HG03108 (cell line): ENCODE measurements at regions not wholly inside any gene's neighbourhood (a gene's known extent, or its start where the extent isn't known, plus 50 kb on each side); places are given as distances from the start of the nearest gene placed in this dataset.
"Not testable (repeated sequence)": the region's sequence is repeated elsewhere in the genome, so short reads cannot be mapped to it uniquely, and the experiment has no call there.

ENCODE experiments used
- ATAC-seq: cut with Tn5 transposase; IDR thresholded peaks from one replicate; pipeline ENCODE4 v1.9.1; 2021; ENCODE audit warnings: moderate library complexity; ENCODE audit not compliant: unreplicated experiment

DNA sequence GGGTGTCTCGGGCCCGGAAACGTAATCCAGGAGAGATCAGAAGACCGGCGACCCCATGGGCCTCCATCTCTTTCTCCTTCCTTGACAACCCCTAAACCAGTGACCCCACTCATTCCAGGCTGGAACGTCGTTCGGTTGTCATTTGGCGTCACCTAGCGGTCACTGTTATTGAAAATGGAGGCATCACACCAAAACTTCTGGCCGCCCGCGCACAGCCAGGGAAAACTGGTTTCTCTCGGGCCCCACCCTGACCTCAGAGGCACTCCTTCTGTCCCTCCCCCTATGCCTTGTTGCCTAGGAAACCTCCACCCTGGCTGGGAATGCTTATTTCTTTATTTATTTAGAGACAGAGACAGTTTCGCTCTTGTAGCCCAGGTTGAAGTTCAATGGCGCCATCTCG lies 2327.3 kb upstream of the TPTE start:
- ATAC-seq: peak; percentile 44

DNA sequence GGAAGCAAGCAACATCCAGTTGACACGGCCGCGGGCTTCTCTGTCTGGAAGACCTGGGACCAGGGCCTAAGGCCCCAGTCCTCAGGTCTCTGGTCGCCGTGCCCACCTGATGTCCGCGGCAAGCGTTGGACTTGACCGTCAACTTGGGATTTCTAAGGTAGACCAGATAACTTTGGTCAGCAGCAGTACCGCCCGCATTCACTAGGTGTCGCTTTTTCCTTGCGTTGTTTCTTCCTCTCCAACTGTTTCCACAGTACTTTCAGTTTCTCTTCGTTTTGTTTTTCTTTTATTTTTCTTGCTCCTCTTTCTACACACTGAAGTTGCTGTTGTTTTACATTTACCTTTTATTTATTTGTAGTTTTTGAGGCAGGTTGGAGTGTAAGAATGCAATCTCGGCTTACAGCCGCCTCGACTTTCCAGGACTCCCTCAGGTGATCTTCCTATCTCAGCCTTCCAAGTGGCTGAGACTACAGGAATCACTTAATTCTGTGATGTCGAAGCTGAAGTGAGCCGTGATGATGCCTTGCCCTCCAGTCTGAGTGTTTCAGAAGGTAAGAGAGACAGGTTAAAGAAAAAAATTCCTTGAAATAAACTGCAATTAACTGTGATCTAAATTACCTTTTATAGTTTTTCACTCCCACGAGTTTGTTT lies 2323.9 kb upstream of the TPTE start:
- ATAC-seq: not testable (repeated sequence)

DNA sequence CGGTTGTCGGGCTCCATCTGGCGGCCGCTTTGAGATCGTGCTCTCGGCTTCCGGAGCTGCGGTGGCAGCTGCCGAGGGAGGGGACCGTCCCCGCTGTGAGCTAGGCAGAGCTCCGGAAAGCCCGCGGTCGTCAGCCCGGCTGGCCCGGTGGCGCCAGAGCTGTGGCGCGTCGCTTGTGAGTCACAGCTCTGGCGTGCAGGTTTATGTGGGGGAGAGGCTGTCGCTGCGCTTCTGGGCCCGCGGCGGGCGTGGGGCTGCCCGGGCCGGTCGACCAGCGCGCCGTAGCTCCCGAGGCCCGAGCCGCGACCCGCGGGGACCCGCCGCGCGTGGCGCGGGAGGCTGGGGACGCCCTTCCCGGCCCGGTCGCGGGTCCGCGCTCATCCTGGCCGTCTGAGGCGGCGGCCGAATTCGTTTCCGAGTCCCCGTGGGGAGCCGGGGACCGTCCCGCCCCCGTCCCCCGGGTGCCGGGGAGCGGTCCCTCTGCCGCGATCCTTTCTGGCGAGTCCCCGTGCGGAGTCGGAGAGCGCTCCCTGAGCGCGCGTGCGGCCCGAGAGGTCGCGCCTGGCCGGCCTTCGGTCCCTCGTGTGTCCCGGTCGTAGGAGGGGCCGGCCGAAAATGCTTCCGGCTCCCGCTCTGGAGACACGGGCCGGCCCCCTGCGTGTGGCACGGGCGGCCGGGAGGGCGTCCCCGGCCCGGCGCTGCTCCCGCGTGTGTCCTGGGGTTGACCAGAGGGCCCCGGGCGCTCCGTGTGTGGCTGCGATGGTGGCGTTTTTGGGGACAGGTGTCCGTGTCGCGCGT lies 2316.1 kb upstream of the TPTE start:
- ATAC-seq: not testable (repeated sequence)

DNA sequence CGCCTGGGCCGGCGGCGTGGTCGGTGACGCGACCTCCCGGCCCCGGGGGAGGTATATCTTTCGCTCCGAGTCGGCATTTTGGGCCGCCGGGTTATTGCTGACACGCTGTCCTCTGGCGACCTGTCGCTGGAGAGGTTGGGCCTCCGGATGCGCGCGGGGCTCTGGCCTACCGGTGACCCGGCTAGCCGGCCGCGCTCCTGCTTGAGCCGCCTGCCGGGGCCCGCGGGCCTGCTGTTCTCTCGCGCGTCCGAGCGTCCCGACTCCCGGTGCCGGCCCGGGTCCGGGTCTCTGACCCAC lies 2315.5 kb upstream of the TPTE start:
- not testable (repeated sequence) for ATAC-seq

DNA sequence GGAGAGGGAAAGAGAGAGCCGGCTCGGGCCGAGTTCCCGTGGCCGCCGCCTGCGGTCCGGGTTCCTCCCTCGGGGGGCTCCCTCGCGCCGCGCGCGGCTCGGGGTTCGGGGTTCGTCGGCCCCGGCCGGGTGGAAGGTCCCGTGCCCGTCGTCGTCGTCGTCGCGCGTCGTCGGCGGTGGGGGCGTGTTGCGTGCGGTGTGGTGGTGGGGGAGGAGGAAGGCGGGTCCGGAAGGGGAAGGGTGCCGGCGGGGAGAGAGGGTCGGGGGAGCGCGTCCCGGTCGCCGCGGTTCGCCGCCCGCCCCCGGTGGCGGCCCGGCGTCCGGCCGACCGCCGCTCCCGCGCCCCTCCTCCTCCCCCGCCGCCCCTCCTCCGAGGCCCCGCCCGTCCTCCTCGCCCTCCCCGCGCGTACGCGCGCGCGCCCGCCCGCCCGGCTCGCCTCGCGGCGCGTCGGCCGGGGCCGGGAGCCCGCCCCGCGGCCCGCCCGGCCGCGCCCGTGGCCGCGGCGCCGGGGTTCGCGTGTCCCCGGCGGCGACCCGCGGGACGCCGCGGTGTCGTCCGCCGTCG lies 2308.3 kb upstream of the TPTE start:
- ATAC-seq: not testable (repeated sequence)

DNA sequence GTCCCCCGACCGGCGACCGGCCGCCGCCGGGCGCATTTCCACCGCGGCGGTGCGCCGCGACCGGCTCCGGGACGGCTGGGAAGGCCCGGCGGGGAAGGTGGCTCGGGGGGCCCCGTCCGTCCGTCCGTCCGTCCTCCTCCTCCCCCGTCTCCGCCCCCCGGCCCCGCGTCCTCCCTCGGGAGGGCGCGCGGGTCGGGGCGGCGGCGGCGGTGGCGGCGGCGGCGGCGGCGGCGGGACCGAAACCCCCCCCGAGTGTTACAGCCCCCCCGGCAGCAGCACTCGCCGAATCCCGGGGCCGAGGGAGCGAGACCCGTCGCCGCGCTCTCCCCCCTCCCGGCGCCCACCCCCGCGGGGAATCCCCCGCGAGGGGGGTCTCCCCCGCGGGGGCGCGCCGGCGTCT lies 2306.8 kb upstream of the TPTE start:
- not testable (repeated sequence) for ATAC-seq

DNA sequence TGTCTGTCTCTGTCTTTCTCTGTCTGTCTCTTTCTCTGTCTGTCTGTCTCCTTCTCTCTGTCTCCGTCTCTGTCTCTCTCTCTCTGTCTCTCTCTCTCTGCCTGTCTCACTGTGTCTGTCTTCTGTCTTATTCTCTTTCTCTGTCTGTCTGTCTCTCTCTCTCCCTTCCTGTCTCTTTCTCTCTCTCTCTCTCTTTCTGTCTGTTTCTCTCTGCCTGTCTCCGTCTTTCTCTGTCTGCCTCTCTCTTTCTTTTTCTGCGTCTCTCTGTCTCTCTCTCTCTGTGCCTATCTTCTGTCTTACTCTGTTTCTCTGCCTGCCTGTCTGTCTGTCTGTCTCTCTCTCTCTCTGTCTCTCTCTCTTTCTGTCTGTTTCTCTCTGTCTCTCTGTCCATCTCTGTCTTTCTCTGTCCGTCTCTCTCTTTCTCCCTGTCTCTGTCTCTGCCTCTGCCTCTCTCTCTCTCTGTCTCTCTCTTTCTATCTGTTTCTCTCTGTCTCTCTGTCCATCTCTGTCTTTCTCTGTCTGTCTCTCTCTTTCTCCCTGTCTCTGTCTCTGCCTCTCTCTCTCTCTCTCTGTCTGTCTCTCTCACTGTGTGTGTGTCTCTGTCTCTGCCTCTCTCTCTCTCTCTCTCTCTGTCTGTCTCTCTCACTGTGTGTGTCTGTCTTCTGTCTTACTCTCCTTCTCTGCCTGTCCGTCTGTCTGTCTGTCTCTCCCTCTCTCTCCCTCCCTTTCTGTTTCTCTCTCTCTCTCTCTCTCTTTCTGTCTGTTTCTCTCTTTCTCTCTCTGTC lies 2291.8 kb upstream of the TPTE start:
- peak; percentile 12 for ATAC-seq

DNA sequence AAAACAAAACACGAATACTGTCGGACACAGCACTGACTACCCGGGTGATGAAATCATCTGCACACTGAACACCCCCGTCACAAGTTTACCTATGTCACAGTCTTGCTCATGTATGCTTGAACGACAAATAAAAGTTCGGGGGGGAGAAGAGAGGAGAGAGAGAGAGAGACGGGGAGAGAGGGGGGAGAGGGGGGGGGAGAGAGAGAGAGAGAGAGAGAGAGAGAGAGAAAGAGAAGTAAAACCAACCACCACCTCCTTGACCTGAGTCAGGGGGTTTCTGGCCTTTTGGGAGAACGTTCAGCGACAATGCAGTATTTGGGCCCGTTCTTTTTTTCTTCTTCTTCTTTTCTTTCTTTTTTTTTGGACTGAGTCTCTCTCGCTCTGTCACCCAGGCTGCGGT lies 2290.1 kb upstream of the TPTE start:
- not testable (repeated sequence) for ATAC-seq

DNA sequence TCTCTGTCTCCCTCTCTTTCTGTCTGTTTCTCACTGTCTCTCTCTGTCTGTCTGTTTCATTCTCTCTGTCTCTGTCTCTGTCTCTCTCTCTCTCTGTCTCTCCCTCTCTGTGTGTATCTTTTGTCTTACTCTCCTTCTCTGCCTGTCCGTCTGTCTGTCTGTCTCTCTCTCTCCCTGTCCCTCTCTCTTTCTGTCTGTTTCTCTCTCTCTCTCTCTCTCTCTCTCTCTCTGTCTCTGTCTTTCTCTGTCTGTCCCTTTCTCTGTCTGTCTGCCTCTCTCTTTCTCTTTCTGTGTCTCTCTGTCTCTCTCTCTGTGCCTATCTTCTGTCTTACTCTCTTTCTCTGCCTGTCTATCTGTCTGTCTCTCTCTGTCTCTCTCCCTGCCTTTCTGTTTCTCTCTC lies 2288.4 kb upstream of the TPTE start:
- ATAC-seq: not testable (repeated sequence)

DNA sequence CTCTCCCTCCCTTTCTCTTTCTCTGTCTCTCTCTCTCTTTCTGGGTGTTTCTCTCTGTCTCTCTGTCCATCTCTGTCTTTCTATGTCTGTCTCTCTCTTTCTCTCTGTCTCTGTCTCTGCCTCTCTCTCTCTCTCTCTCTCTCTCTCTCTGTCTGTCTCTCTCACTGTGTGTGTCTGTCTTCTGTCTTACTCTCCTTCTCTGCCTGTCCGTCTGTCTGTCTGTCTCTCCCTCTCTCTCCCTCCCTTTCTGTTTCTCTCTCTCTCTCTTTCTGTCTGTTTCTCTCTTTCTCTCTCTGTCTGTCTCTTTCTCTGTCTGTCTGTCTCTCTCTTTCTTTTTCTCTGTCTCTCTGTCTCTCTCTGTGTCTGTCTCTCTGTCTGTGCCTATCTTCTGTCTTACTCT lies 2287.3 kb upstream of the TPTE start:
- not testable (repeated sequence) for ATAC-seq

DNA sequence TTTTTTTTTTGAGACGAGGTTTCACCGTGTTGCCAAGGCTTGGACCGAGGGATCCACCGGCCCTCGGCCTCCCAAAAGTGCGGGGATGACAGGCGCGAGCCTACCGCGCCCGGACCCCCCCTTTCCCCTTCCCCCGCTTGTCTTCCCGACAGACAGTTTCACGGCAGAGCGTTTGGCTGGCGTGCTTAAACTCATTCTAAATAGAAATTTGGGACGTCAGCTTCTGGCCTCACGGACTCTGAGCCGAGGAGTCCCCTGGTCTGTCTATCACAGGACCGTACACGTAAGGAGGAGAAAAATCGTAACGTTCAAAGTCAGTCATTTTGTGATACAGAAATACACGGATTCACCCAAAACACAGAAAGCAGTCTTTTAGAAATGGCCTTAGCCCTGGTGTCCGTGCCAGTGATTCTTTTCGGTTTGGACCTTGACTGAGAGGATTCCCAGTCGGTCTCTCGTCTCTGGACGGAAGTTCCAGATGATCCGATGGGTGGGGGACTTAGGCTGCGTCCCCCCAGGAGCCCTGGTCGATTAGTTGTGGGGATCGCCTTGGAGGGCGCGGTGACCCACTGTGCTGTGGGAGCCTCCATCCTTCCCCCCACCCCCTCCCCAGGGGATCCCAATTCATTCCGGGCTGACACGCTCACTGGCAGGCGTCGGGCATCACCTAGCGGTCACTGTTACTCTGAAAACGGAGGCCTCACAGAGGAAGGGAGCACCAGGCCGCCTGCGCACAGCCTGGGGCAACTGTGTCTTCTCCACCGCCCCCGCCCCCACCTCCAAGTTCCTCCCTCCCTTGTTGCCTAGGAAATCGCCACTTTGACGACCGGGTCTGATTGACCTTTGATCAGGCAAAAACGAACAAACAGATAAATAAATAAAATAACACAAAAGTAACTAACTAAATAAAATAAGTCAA lies 2276.4 kb upstream of the TPTE start:
- ATAC-seq: peak; percentile 36

DNA sequence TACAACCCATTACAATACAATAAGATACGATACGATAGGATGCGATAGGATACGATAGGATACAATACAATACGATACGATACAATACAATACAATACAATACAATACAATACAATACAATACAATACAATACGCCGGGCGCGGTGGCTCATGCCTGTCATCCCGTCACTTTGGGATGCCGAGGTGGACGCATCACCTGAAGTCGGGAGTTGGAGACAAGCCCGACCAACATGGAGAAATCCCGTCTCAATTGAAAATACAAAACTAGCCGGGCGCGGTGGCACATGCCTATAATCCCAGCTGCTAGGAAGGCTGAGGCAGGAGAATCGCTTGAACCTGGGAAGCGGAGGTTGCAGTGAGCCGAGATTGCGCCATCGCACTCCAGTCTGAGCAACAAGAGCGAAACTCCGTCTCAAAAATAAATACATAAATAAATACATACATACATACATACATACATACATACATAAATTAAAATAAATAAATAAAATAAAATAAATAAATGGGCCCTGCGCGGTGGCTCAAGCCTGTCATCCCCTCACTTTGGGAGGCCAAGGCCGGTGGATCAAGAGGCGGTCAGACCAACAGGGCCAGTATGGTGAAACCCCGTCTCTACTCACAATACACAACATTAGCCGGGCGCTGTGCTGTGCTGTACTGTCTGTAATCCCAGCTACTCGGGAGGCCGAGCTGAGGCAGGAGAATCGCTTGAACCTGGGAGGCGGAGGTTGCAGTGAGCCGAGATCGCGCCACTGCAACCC lies 2275.6 kb upstream of the TPTE start:
- peak; percentile 72 for ATAC-seq

DNA sequence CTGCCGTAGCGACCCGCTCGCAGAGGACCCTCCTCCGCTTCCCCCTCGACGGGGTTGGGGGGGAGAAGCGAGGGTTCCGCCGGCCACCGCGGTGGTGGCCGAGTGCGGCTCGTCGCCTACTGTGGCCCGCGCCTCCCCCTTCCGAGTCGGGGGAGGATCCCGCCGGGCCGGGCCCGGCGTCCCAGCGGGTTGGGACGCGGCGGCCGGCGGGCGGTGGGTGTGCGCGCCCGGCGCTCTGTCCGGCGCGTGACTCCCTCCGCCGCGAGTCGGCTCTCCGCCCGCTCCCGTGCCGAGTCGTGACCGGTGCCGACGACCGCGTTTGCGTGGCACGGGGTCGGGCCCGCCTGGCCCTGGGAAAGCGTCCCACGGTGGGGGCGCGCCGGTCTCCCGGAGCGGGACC lies 2269.7 kb upstream of the TPTE start:
- not testable (repeated sequence) for ATAC-seq

DNA sequence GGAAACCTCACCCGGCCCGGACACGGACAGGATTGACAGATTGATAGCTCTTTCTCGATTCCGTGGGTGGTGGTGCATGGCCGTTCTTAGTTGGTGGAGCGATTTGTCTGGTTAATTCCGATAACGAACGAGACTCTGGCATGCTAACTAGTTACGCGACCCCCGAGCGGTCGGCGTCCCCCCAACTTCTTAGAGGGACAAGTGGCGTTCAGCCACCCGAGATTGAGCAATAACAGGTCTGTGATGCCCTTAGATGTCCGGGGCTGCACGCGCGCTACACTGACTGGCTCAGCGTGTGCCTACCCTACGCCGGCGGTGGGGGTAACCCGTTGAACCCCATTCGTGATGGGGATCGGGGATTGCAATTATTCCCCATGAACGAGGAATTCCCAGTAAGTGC lies 2266.3 kb upstream of the TPTE start:
- ATAC-seq: not testable (repeated sequence)

DNA sequence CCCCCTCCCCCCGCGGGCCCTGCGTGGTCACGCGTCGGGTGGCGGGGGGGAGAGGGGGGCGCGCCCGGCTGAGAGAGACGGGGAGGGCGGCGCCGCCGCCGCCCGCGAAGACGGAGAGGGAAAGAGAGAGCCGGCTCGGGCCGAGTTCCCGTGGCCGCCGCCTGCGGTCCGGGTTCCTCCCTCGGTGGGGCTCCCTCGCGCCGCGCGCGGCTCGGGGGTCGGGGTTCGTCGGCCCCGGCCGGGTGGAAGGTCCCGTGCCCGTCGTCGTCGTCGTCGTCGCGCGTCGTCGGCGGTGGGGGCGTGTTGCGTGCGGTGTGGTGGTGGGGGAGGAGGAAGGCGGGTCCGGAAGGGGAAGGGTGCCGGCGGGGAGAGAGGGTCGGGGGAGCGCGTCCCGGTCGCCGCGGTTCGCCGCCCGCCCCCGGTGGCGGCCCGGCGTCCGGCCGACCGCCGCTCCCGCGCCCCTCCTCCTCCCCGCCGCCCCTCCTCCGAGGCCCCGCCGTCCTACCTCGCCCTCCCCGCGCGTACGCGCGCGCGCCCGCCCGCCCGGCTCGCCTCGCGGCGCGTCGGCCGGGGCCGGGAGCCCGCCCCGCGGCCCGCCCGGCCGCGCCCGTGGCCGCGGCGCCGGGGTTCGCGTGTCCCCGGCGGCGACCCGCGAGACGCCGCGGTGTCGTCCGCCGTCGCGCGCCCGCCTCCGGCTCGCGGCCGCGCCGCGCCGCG lies 2264.1 kb upstream of the TPTE start:
- not testable (repeated sequence) for ATAC-seq

DNA sequence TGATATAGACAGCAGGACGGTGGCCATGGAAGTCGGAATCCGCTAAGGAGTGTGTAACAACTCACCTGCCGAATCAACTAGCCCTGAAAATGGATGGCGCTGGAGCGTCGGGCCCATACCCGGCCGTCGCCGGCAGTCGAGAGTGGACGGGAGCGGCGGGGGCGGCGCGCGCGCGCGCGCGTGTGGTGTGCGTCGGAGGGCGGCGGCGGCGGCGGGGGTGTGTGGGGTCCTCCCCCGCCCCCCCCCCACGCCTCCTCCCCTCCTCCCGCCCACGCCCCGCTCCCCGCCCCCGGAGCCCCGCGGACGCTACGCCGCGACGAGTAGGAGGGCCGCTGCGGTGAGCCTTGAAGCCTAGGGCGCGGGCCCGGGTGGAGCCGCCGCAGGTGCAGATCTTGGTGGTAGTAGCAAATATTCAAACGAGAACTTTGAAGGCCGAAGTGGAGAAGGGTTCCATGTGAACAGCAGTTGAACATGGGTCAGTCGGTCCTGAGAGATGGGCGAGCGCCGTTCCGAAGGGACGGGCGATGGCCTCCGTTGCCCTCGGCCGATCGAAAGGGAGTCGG lies 2261.2 kb upstream of the TPTE start:
- not testable (repeated sequence) for ATAC-seq
